DOHH2 (cell line): ENCODE measurements at regions not wholly inside any gene's neighbourhood (a gene's known extent, or its start where the extent isn't known, plus 50 kb on each side); places are given as distances from the start of the nearest gene placed in this dataset.
"Not testable (repeated sequence)": the region's sequence is repeated elsewhere in the genome, so short reads cannot be mapped to it uniquely, and the experiment has no call there.

Experiments used
- CTCF ChIP-seq: fragments of 200-600 bp; sonication (generic); IDR thresholded peaks from one replicate; pipeline ENCODE4 v1.5.1; 2014; ENCODE audit warnings: antibody characterized with exemption, mild to moderate bottlenecking, low read depth, low read length; ENCODE audit not compliant: poor library complexity, severe bottlenecking
- EZH2phosphoT487 ChIP-seq: fragments of 200-600 bp; sonication (generic); IDR thresholded peaks from 2 replicates; pipeline ENCODE4 v1.6.1; 2017; ENCODE audit warnings: borderline replicate concordance, mild to moderate bottlenecking, antibody characterized with exemption, low read length, moderate library complexity, mixed read lengths

- TF ChIP-seq CTCF, EZH2phosphoT487: not testable (repeated sequence)
Measured at GRCh38 chr7:76723928-76724327, 96.8 kb upstream of the POMZP3 start.
